SU-DHL-6 (cell line): ENCODE measurements at regions not wholly inside any gene's neighbourhood (a gene's known extent, or its start where the extent isn't known, plus 50 kb on each side); places are given as distances from the start of the nearest gene placed in this dataset.

Source experiments
- H2AFZ ChIP-seq: fragments of 200-600 bp; sonication (generic); 2 replicates; pipeline ENCODE4 v1.6.1; 2014; ENCODE audit warnings: low read depth, mild to moderate bottlenecking, moderate library complexity, mixed read lengths, antibody characterized with exemption, low read length; ENCODE audit not compliant: severe bottlenecking
- H3F3A ChIP-seq: fragments of 200-600 bp; shearing (Covaris generic); 2 replicates; pipeline ENCODE4 v1.6.0; 2016; ENCODE audit warnings: antibody characterized with exemption, mild to moderate bottlenecking; ENCODE audit not compliant: insufficient read depth
- H3K27ac ChIP-seq: fragments of 200-600 bp; sonication (generic); 2 replicates; pipeline ENCODE4 v1.5.1; 2016; ENCODE audit warnings: low read depth, mild to moderate bottlenecking, low read length, moderate library complexity, mixed read lengths
- H3K27me3 ChIP-seq: fragments of 200-600 bp; sonication (generic), shearing (Covaris generic); 2 replicates; pipeline ENCODE4 v1.6.0; 2014; ENCODE audit warnings: mild to moderate bottlenecking, low read length
- H3K36me3 ChIP-seq: fragments of 200-600 bp; sonication (generic); 2 replicates; pipeline ENCODE4 v1.6.1; 2014; ENCODE audit warnings: mild to moderate bottlenecking, low read length, mixed read lengths
- H3K4me2 ChIP-seq: fragments of 300-600, 200-600 bp; shearing (Covaris generic), sonication (generic); 2 replicates; pipeline ENCODE4 v1.6.0; 2014; ENCODE audit warnings: low read length, low read depth, mild to moderate bottlenecking; ENCODE audit not compliant: poor library complexity, severe bottlenecking
- H3K4me3 ChIP-seq: fragments of 200-600 bp; sonication (generic); 2 replicates; pipeline ENCODE4 v1.5.1; 2014; ENCODE audit warnings: antibody characterized with exemption, low read length, mild to moderate bottlenecking, mixed read lengths; ENCODE audit not compliant: insufficient read depth, poor library complexity, severe bottlenecking
- H3K79me2 ChIP-seq: fragments of 200-600 bp; sonication (generic); 2 replicates; pipeline ENCODE4 v1.6.1; 2014; ENCODE audit warnings: mild to moderate bottlenecking, low read length, moderate library complexity; ENCODE audit not compliant: insufficient read depth
- H3K9ac ChIP-seq: fragments of 200-600 bp; sonication (generic); 2 replicates; pipeline ENCODE4 v1.7.0; 2014; ENCODE audit warnings: mild to moderate bottlenecking, low read length
- H3K9me2 ChIP-seq: fragments of 200-600 bp; sonication (generic); replicated peaks from 2 replicates; pipeline ENCODE4 v1.6.1; 2014; ENCODE audit warnings: low read length; ENCODE audit not compliant: insufficient read depth
- H3K9me3 ChIP-seq: fragments of 200-600 bp; sonication (generic); 2 replicates; pipeline ENCODE4 v1.6.1; 2014; ENCODE audit warnings: low read length, mixed read lengths; ENCODE audit not compliant: insufficient read depth
- H4K20me1 ChIP-seq: fragments of 200-600 bp; sonication (generic); 2 replicates; pipeline ENCODE4 v1.6.1; 2014; ENCODE audit warnings: low read depth, mild to moderate bottlenecking, antibody characterized with exemption, low read length, moderate library complexity, mixed read lengths
- EZH2phosphoT487 ChIP-seq: fragments of 200-600 bp; sonication (generic), shearing (Covaris generic); conservative IDR thresholded peaks from 2 replicates; pipeline ENCODE4 v1.6.1; 2018; ENCODE audit warnings: mild to moderate bottlenecking, antibody characterized with exemption, low read length, moderate library complexity, mixed read lengths
- TF ChIP-seq, protein P1 (sequence below): fragments of 200-600 bp; sonication (generic); IDR thresholded peaks from one replicate; pipeline ENCODE4 v1.5.1; 2017; ENCODE audit warnings: antibody characterized with exemption, mild to moderate bottlenecking, low read length, moderate library complexity; ENCODE audit not compliant: insufficient read depth, poor library complexity, severe bottlenecking

DNA sequence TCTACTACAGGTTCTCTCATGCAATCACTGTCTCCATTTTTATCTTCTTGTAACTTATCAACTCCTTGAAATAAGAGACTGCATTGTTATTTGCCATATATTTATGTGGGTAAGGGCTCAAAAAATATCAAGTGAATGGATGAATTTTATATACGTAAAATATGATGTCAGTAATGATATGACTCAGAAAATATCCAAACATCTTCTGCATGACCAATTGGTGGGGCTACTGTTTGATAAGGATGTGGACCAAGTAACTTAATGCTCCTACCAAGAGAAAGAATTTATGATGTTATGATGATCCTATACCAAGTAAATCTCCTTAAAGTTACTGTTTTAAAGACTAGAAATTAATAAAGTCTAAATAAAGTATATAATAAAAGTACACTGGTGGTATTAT is 103.7 kb downstream of the OGFRL1 start:
- Histone ChIP-seq H3K36me3 (no peaks in the 10 kb centered on the region), H3K9me3 (no peaks in the 10 kb centered on the region), H3K4me2 (no peak overlapping the region), H3F3A (no peaks in the 10 kb centered on the region), H3K27ac (no peak overlapping the region), H2AFZ (no peak overlapping the region), H3K9ac (no peak overlapping the region), H3K4me3 (no peak overlapping the region), H3K9me2 (no peaks in the 10 kb centered on the region), H3K27me3 (no peaks in the 10 kb centered on the region), H4K20me1 (no peaks in the 10 kb centered on the region), H3K79me2 (no peaks in the 10 kb centered on the region)
- TF ChIP-seq EZH2phosphoT487, result no peak
- TF ChIP-seq, protein P1, sequence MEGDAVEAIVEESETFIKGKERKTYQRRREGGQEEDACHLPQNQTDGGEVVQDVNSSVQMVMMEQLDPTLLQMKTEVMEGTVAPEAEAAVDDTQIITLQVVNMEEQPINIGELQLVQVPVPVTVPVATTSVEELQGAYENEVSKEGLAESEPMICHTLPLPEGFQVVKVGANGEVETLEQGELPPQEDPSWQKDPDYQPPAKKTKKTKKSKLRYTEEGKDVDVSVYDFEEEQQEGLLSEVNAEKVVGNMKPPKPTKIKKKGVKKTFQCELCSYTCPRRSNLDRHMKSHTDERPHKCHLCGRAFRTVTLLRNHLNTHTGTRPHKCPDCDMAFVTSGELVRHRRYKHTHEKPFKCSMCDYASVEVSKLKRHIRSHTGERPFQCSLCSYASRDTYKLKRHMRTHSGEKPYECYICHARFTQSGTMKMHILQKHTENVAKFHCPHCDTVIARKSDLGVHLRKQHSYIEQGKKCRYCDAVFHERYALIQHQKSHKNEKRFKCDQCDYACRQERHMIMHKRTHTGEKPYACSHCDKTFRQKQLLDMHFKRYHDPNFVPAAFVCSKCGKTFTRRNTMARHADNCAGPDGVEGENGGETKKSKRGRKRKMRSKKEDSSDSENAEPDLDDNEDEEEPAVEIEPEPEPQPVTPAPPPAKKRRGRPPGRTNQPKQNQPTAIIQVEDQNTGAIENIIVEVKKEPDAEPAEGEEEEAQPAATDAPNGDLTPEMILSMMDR, result no peak

DNA sequence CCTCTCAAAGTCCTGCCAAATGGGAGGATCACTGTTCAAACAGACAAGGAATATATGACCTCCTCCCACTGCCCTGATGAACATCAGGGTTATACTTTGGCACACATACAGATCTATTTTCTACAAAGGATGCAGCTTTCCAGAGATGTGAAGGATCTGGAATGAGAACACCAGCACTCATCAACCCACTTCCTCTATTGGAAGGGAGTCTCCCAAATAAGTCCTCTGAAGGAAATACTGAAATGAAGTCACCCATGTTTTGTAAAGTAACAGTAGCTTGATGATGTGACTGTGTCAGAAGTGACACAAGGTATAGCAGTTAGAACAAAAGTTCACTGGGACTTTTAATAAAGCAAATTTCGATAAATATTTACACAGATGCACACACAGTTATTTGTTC is 104.9 kb downstream of the OGFRL1 start:
- Histone ChIP-seq H3K9me3 (no peaks in the 10 kb centered on the region), H3K9me2 (no peaks in the 10 kb centered on the region), H3K36me3 (no peaks in the 10 kb centered on the region), H3F3A (no peaks in the 10 kb centered on the region), H3K27ac (no peak overlapping the region), H3K27me3 (no peaks in the 10 kb centered on the region), H2AFZ (no peak overlapping the region), H3K9ac (no peak overlapping the region), H3K4me2 (no peak overlapping the region), H3K4me3 (no peak overlapping the region), H4K20me1 (no peaks in the 10 kb centered on the region), H3K79me2 (no peaks in the 10 kb centered on the region)
- no peak for TF ChIP-seq EZH2phosphoT487
- TF ChIP-seq, protein P1, result no peak

DNA sequence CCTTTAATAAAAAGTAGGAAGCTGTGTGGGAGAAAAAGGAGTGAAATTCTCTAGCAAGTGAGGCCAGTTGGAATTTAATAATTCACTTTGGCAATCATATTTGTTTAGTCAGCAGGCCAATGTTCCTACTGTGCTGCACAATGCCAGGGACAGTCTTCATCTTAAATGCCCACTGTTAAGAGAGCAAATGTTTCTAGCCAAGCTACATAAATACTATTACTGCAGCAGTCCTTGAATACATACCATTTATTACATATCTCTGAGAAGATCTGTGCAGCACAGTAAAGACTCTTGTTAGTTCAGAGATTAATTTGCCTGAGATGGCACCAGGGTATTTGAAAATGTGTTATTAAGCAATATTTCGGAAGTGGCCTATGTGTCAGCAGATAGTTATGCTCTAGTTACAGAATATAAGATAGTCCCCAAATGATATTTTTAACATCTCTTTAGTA is 105.4 kb downstream of the OGFRL1 start:
- no peak overlapping the region for H2AFZ ChIP-seq
- no peaks in the 10 kb centered on the region for H3F3A ChIP-seq
- H3K9me3 ChIP-seq, result no peaks in the 10 kb centered on the region
- no peak overlapping the region for H3K4me3 ChIP-seq
- H3K4me2 ChIP-seq, result no peak overlapping the region
- no peaks in the 10 kb centered on the region for H3K36me3 ChIP-seq
- H4K20me1 ChIP-seq, result no peaks in the 10 kb centered on the region
- H3K27me3 ChIP-seq, result no peaks in the 10 kb centered on the region
- no peak overlapping the region for H3K27ac ChIP-seq
- H3K9me2 ChIP-seq, result no peaks in the 10 kb centered on the region
- H3K79me2 ChIP-seq, result no peaks in the 10 kb centered on the region
- TF ChIP-seq, protein P1, result no peak
- no peak for TF ChIP-seq EZH2phosphoT487
- H3K9ac ChIP-seq, result no peak overlapping the region

DNA sequence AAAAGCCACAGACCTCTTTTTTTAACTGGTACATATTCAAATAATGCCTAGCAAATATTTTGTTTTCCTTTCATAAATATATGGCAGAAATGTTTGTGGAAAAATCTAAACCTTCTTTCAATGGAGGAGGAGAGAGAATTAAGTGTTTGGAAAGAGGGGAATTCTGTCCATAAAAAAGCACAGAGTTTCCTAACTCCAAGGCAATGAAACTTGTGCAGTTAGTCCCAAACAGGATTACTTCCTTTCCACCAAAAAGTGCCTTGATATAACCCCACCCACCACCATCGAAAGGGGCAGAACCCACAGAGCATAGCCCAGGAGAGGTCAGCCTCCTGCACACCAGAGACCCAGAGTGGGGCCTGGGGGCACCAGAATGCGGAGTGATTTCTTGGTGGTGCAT is 106.3 kb downstream of the OGFRL1 start:
- Histone ChIP-seq H2AFZ (no peak overlapping the region), H3K9me2 (no peaks in the 10 kb centered on the region), H3K27me3 (no peaks in the 10 kb centered on the region), H3K9me3 (no peaks in the 10 kb centered on the region), H3K27ac (no peak overlapping the region), H3F3A (no peaks in the 10 kb centered on the region), H3K9ac (no peak overlapping the region), H3K79me2 (no peaks in the 10 kb centered on the region), H4K20me1 (no peaks in the 10 kb centered on the region), H3K36me3 (no peaks in the 10 kb centered on the region), H3K4me2 (no peak overlapping the region), H3K4me3 (no peak overlapping the region)
- TF ChIP-seq EZH2phosphoT487, result no peak
- TF ChIP-seq, protein P1, result no peak
